Stomach smooth muscle (tissue), 2 donors: ENCODE measurements at regions not wholly inside any gene's neighbourhood (a gene's known extent, or its start where the extent isn't known, plus 50 kb on each side); places are given as distances from the start of the nearest gene placed in this dataset.

Experiments
- H3K27ac ChIP-seq: one replicate; pipeline ENCODE4 v1.7.0; 2013; ENCODE audit warnings: mild to moderate bottlenecking, low read length, inconsistent platforms
- H3K27me3 ChIP-seq, 2 donors: one replicate each; pipeline ENCODE4 v1.7.0; 2013; ENCODE audit warnings: low read length in 2 of 2; ENCODE audit not compliant: insufficient read depth in 2 of 2, control insufficient read depth in 1 of 2
- H3K36me3 ChIP-seq, 2 donors: one replicate each; pipeline ENCODE4 v1.7.0; 2013; ENCODE audit warnings: low read length in 2 of 2; ENCODE audit not compliant: control insufficient read depth in 2 of 2, insufficient read depth in 2 of 2
- H3K4me1 ChIP-seq: one replicate; pipeline ENCODE4 v1.7.0; 2013; ENCODE audit warnings: low read length; ENCODE audit not compliant: control insufficient read depth, insufficient read depth
- H3K4me3 ChIP-seq, 2 donors: one replicate each; pipeline ENCODE4 v1.7.0; 2013; ENCODE audit warnings: low read length in 2 of 2
- H3K9ac ChIP-seq, 2 donors: one replicate each; pipeline ENCODE4 v1.7.0; 2013; ENCODE audit warnings: low read length in 2 of 2, mild to moderate bottlenecking in 1 of 2
- H3K9me3 ChIP-seq, 2 donors: one replicate each; pipeline ENCODE4 v1.7.0; 2013; ENCODE audit warnings: low read length in 2 of 2; ENCODE audit not compliant: control insufficient read depth in 2 of 2
- donor health status: healthy.
- donor health status: Pancreatic carcinoma.

- Histone ChIP-seq H3K9ac (no peak overlapping the region), H3K4me1 (no peaks in the 10 kb centered on the region), H3K36me3 (no peaks in the 10 kb centered on the region), H3K27me3 (no peaks in the 10 kb centered on the region), H3K9me3 (no peaks in the 10 kb centered on the region), H3K4me3 (no peak overlapping the region), H3K27ac (no peak overlapping the region)
Observed at GRCh38 chr11:28581286-28582242, 473.4 kb downstream of the METTL15 start.

- no peaks in the 10 kb centered on the region for H3K36me3 ChIP-seq
- no peaks in the 10 kb centered on the region for H3K4me1 ChIP-seq
- H3K27me3 ChIP-seq = peaks cover 0 to 2% of the 10 kb centered on the region in 2 donors
- H3K4me3 ChIP-seq = no peak overlapping the region
- H3K9me3 ChIP-seq = no peaks in the 10 kb centered on the region
- no peak overlapping the region for H3K27ac ChIP-seq
- no peak overlapping the region for H3K9ac ChIP-seq
Observed at GRCh38 chr11:28571371-28571770, 463.2 kb downstream of the METTL15 start.

GRCh38 chr11:28569106-28569505 is 460.9 kb downstream of the METTL15 start:
- H3K4me3 ChIP-seq = no peak overlapping the region

GRCh38 chr11:28566339-28567089 is 458.3 kb downstream of the METTL15 start:
- Histone ChIP-seq H3K9me3 (no peaks in the 10 kb centered on the region), H3K36me3 (no peaks in the 10 kb centered on the region), H3K9ac (peak overlapping the region in 1 of 2 donors; percentile 13), H3K4me1 (no peaks in the 10 kb centered on the region), H3K27ac (peak overlapping the region; percentile 42), H3K4me3 (peak overlapping the region; percentile 21 to 66), H3K27me3 (no peaks in the 10 kb centered on the region)

More at GRCh38 chr11:28569106-28569505, 460.9 kb downstream of the METTL15 start:
- H3K27me3 ChIP-seq = no peaks in the 10 kb centered on the region
- H3K9me3 ChIP-seq = no peaks in the 10 kb centered on the region
- no peak overlapping the region for H3K27ac ChIP-seq
- H3K4me1 ChIP-seq = no peaks in the 10 kb centered on the region
- H3K36me3 ChIP-seq = no peaks in the 10 kb centered on the region
- no peak overlapping the region for H3K9ac ChIP-seq

GRCh38 chr11:28559492-28559891 is 451.3 kb downstream of the METTL15 start:
- no peaks in the 10 kb centered on the region for H3K27me3 ChIP-seq
- no peak overlapping the region for H3K9ac ChIP-seq
- H3K4me1 ChIP-seq = no peaks in the 10 kb centered on the region
- no peaks in the 10 kb centered on the region for H3K36me3 ChIP-seq
- H3K4me3 ChIP-seq = no peak overlapping the region
- H3K9me3 ChIP-seq = no peaks in the 10 kb centered on the region
- H3K27ac ChIP-seq = no peak overlapping the region

GRCh38 chr11:28547321-28547741 is 439.1 kb downstream of the METTL15 start:
- Histone ChIP-seq H3K9me3 (no peaks in the 10 kb centered on the region), H3K27ac (no peak overlapping the region), H3K27me3 (no peaks in the 10 kb centered on the region), H3K4me1 (no peaks in the 10 kb centered on the region), H3K4me3 (no peak overlapping the region), H3K9ac (no peak overlapping the region), H3K36me3 (no peaks in the 10 kb centered on the region)

- no peak overlapping the region for H3K9ac ChIP-seq
- H3K27me3 ChIP-seq = no peaks in the 10 kb centered on the region
- no peaks in the 10 kb centered on the region for H3K36me3 ChIP-seq
- H3K27ac ChIP-seq = no peak overlapping the region
- H3K4me3 ChIP-seq = no peak overlapping the region
- no peaks in the 10 kb centered on the region for H3K4me1 ChIP-seq
- no peaks in the 10 kb centered on the region for H3K9me3 ChIP-seq
Observed at GRCh38 chr11:28545536-28545935, 437.3 kb downstream of the METTL15 start.

- Histone ChIP-seq H3K4me1 (no peaks in the 10 kb centered on the region), H3K27me3 (no peaks in the 10 kb centered on the region), H3K27ac (no peak overlapping the region), H3K4me3 (no peak overlapping the region), H3K36me3 (no peaks in the 10 kb centered on the region), H3K9ac (no peak overlapping the region), H3K9me3 (no peaks in the 10 kb centered on the region)
Observed at GRCh38 chr11:28542561-28542960, 434.4 kb downstream of the METTL15 start.

- no peaks in the 10 kb centered on the region for H3K4me1 ChIP-seq
- H3K9ac ChIP-seq = no peak overlapping the region
- H3K27ac ChIP-seq = no peak overlapping the region
- H3K9me3 ChIP-seq = no peaks in the 10 kb centered on the region
- no peaks in the 10 kb centered on the region for H3K36me3 ChIP-seq
- H3K4me3 ChIP-seq = no peak overlapping the region
- H3K27me3 ChIP-seq = no peaks in the 10 kb centered on the region
Observed at GRCh38 chr11:28539239-28540030, 431.2 kb downstream of the METTL15 start.

GRCh38 chr11:28537822-28538221 is 429.6 kb downstream of the METTL15 start:
- Histone ChIP-seq H3K27ac (no peak overlapping the region), H3K4me1 (no peaks in the 10 kb centered on the region), H3K9me3 (no peaks in the 10 kb centered on the region), H3K36me3 (no peaks in the 10 kb centered on the region), H3K27me3 (no peaks in the 10 kb centered on the region), H3K9ac (no peak overlapping the region), H3K4me3 (no peak overlapping the region)
